Activated T-cell treated with anti-CD3 and anti-CD28 coated beads, Interleukin-2, amount 50 U/mL, for 72 hours (primary cell): ENCODE measurements at regions not wholly inside any gene's neighbourhood (a gene's known extent, or its start where the extent isn't known, plus 50 kb on each side); places are given as distances from the start of the nearest gene placed in this dataset.
"Not testable (repeated sequence)": the region's sequence is repeated elsewhere in the genome, so short reads cannot be mapped to it uniquely, and the experiment has no call there.

ENCODE experiments used
- ATAC-seq, 2 donors: fragments of 150-1000 bp; cut with Tn5 transposase; replicated peaks in 1 of 2; 2 replicates each; pipeline ENCODE4 v1.10.0; 2021; ENCODE audit warnings: moderate library complexity in 2 of 2, mild to moderate bottlenecking in 1 of 2
- DNase-seq, 2 donors: peaks; one replicate each; pipeline ENCODE4 v3.0.0; 2021 to 2022; ENCODE audit warnings: mixed read lengths in 1 of 2
- H3K27ac Mint-ChIP-seq: one replicate; pipeline ENCODE4 v1.8.0; 2022; ENCODE audit warnings: mild to moderate bottlenecking, moderate library complexity, mixed read lengths
- H3K27me3 Mint-ChIP-seq: one replicate; pipeline ENCODE4 v1.8.0; 2022; ENCODE audit warnings: low read depth, mixed read lengths
- H3K36me3 Mint-ChIP-seq, 2 donors: one replicate each; pipeline ENCODE4 v1.8.0; 2022; ENCODE audit warnings: mixed read lengths in 2 of 2, mild to moderate bottlenecking in 1 of 2; ENCODE audit not compliant: insufficient read depth in 2 of 2
- H3K4me1 Mint-ChIP-seq: one replicate; pipeline ENCODE4 v1.8.0; 2022; ENCODE audit warnings: low read depth, mixed read lengths
- H3K4me3 Mint-ChIP-seq, 2 donors: one replicate each; pipeline ENCODE4 v1.8.0; 2022; ENCODE audit warnings: mild to moderate bottlenecking in 2 of 2, mixed read lengths in 2 of 2, moderate library complexity in 2 of 2
- H3K9me3 Mint-ChIP-seq, 2 donors: one replicate each; pipeline ENCODE4 v1.8.0; 2022; ENCODE audit warnings: mixed read lengths in 2 of 2

DNA sequence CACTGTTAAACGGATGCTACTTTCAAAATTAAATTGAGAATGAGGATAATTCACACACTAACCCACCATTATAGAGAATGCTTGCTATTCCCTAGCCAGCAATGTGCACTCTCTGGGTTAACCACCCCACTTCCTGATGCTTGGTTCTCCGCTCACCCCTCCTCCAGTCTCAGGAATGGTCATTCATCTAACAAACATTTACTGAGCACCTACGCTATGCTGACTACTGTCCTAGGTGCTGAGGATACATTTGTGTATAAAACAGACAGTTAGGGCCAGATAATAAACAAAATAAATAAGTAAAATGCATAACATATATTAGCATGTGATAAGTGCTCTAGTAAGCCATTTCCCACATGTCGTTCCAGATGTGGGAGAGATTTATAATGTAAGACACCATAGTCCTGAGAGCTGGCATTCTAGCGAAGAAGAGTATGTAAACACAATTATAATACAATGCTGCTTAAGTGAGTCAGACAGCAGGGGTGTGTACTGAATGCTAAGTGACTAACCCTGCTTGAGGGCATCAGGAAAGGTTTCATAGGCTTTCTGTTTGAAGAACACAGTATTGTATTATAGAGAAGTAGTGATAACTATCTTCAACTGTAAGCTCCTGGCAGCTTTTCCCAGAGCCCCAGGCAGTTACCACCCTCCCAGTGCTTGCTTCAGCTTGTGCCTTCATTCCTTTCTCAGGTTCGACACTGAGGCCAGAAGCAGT lies 126.7 kb upstream of the CACHD1 start:
- Mint-ChIP-seq H3K36me3 (no peaks in the 10 kb centered on the region), H3K4me1 (no peaks in the 10 kb centered on the region), H3K9me3 (peaks cover 0 to 2% of the 10 kb centered on the region in 2 donors), H3K27me3 (peaks cover 7% of the 10 kb centered on the region), H3K4me3 (no peak overlapping the region), H3K27ac (no peak overlapping the region)
- ATAC-seq (no peak), DNase-seq (no peak)

GRCh38 chr1:64343823-64344190 lies 126.1 kb upstream of the CACHD1 start:
- Mint-ChIP-seq H3K27me3 (peaks cover 7% of the 10 kb centered on the region), H3K27ac (no peak overlapping the region), H3K36me3 (no peaks in the 10 kb centered on the region), H3K4me1 (no peaks in the 10 kb centered on the region), H3K9me3 (peaks cover 0 to 2% of the 10 kb centered on the region in 2 donors), H3K4me3 (no peak overlapping the region)
- ATAC-seq, result no peak
- DNase-seq, result no peak

DNA sequence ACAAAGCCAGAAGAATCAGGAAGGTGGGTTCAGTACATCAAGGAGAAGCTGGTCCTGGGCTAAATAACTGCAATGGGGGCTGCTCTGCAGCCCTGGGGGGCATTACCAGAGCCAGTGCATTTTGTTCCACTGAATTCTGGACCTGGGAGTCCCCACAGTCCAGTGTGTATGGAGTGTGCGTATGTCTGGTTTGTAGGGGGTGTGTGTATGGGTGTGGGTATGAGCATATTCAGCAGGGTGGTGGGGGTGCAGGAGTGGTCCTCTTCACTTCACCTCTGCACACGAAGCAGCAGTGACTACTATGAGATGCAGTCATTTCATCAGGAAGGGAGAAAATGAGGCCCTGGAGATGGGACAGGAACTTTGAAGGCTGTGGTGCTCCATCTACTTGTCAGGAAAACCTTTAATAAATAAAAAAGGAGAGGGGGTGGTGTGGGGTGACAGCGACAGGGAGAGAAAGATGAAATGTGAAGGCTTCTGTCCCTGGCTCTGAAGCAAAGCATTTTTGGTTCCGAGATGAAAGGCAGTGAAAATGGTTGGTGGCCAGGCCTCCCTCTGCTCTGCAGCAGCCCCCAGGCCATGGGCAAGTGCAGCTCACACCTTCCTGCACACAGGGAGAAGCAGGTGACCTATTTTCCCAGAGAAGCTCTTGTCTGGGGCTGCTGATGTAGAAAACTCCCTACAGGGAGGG lies 121.5 kb upstream of the CACHD1 start:
- H3K4me3 Mint-ChIP-seq, result no peak overlapping the region
- H3K36me3 Mint-ChIP-seq, result no peaks in the 10 kb centered on the region
- no peaks in the 10 kb centered on the region for H3K27me3 Mint-ChIP-seq
- no peaks in the 10 kb centered on the region for H3K4me1 Mint-ChIP-seq
- no peak overlapping the region for H3K27ac Mint-ChIP-seq
- DNase-seq (no peak), ATAC-seq (no peak)
- H3K9me3 Mint-ChIP-seq, result no peaks in the 10 kb centered on the region

GRCh38 chr1:64348961-64349648 lies 120.8 kb upstream of the CACHD1 start:
- Mint-ChIP-seq H3K27ac (no peak overlapping the region), H3K4me3 (no peak overlapping the region), H3K36me3 (no peaks in the 10 kb centered on the region), H3K27me3 (peaks cover 3% of the 10 kb centered on the region), H3K4me1 (no peaks in the 10 kb centered on the region), H3K9me3 (no peaks in the 10 kb centered on the region)
- DNase-seq, result no peak
- ATAC-seq, result no peak

DNA sequence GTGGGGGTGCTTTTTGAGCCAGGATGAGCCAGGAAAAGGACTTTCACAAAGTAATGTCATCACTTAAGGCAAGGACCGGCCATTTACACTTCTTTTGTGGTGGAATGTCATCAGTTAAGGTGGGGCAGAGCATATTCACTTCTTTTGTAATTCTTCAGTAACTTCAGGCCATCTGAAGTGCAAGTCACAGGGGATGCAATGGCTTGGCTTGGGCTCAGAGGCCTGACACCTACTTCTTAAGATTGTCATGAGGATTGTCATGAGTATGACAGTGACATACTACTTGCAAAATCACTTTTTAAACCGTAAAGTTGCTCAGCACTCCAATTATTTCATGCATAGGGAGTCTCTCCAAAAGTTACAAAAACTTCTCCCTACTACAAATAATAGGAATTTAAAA lies 114.4 kb upstream of the CACHD1 start:
- not testable (repeated sequence) for H3K4me3 Mint-ChIP-seq, H3K27ac Mint-ChIP-seq, ATAC-seq, DNase-seq, H3K9me3 Mint-ChIP-seq, H3K4me1 Mint-ChIP-seq, H3K36me3 Mint-ChIP-seq
- H3K27me3 Mint-ChIP-seq, result peaks cover 18% of the 10 kb centered on the region

- Mint-ChIP-seq H3K36me3 (no peaks in the 10 kb centered on the region), H3K4me1 (no peaks in the 10 kb centered on the region), H3K9me3 (no peaks in the 10 kb centered on the region), H3K4me3 (no peak overlapping the region), H3K27ac (no peak overlapping the region), H3K27me3 (peaks cover 18% of the 10 kb centered on the region)
- no peak for ATAC-seq
- DNase-seq, result no peak
These were observed 113.2 kb upstream of the CACHD1 start for GRCh38 chr1:64356636-64357256.

GRCh38 chr1:64357422-64357821 lies 112.5 kb upstream of the CACHD1 start:
- peaks cover 18% of the 10 kb centered on the region for H3K27me3 Mint-ChIP-seq
- no peaks in the 10 kb centered on the region for H3K36me3 Mint-ChIP-seq
- no peak overlapping the region for H3K27ac Mint-ChIP-seq
- no peak overlapping the region for H3K4me3 Mint-ChIP-seq
- ATAC-seq, result no peak
- no peaks in the 10 kb centered on the region for H3K9me3 Mint-ChIP-seq
- DNase-seq, result no peak
- no peaks in the 10 kb centered on the region for H3K4me1 Mint-ChIP-seq

DNA sequence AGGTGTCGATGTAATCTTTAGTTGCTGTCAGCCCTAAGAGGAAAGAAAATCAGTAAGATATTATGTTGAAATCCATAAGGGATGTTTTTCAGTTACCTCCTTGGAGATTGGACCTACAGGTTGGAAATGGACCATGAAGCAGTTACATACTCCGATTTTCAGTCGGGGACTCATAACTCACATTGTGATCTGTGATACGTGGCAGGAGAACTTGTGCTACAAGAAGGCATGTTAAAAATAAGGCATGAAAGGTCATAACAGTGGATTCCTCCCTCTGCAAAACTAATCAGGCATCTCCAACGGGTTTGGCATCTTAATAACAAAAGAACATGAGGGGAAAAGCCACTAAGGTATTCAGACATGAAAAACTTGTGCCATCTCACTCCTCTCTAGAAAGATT lies 111.2 kb upstream of the CACHD1 start:
- ATAC-seq, result no peak
- H3K36me3 Mint-ChIP-seq, result no peaks in the 10 kb centered on the region
- no peak overlapping the region for H3K27ac Mint-ChIP-seq
- H3K27me3 Mint-ChIP-seq, result peaks cover 18% of the 10 kb centered on the region
- no peaks in the 10 kb centered on the region for H3K4me1 Mint-ChIP-seq
- H3K9me3 Mint-ChIP-seq, result no peaks in the 10 kb centered on the region
- no peak overlapping the region for H3K4me3 Mint-ChIP-seq
- DNase-seq, result no peak

- H3K27ac Mint-ChIP-seq, result no peak overlapping the region
- no peak for ATAC-seq
- DNase-seq, result no peak
- H3K27me3 Mint-ChIP-seq, result peaks cover 4% of the 10 kb centered on the region
- no peak overlapping the region for H3K4me3 Mint-ChIP-seq
- peaks cover 8% of the 10 kb centered on the region for H3K4me1 Mint-ChIP-seq
- no peaks in the 10 kb centered on the region for H3K36me3 Mint-ChIP-seq
- H3K9me3 Mint-ChIP-seq, result no peaks in the 10 kb centered on the region
These were observed 108.0 kb upstream of the CACHD1 start for GRCh38 chr1:64361974-64362373.

GRCh38 chr1:64363111-64363510 lies 106.8 kb upstream of the CACHD1 start:
- Mint-ChIP-seq H3K4me1 (peaks cover 10% of the 10 kb centered on the region), H3K9me3 (no peaks in the 10 kb centered on the region), H3K36me3 (no peaks in the 10 kb centered on the region), H3K27ac (no peak overlapping the region), H3K27me3 (peaks cover 4% of the 10 kb centered on the region), H3K4me3 (no peak overlapping the region)
- no peak for ATAC-seq
- no peak for DNase-seq

- Mint-ChIP-seq H3K9me3 (no peaks in the 10 kb centered on the region), H3K27ac (no peak overlapping the region), H3K4me3 (no peak overlapping the region), H3K36me3 (no peaks in the 10 kb centered on the region), H3K4me1 (peaks cover 10% of the 10 kb centered on the region), H3K27me3 (peaks cover 4% of the 10 kb centered on the region)
- ATAC-seq (no peak), DNase-seq (no peak)
These were observed 106.3 kb upstream of the CACHD1 start for GRCh38 chr1:64363616-64364015.

GRCh38 chr1:64366821-64367220 lies 103.1 kb upstream of the CACHD1 start:
- peak in 1 of 2 donors; percentile 9 for DNase-seq
- H3K36me3 Mint-ChIP-seq, result no peaks in the 10 kb centered on the region
- H3K27me3 Mint-ChIP-seq, result no peaks in the 10 kb centered on the region
- peak; percentile 74 to 83 for ATAC-seq
- peaks cover 10% of the 10 kb centered on the region for H3K4me1 Mint-ChIP-seq
- no peak overlapping the region for H3K4me3 Mint-ChIP-seq
- no peak overlapping the region for H3K27ac Mint-ChIP-seq
- no peaks in the 10 kb centered on the region for H3K9me3 Mint-ChIP-seq

- no peaks in the 10 kb centered on the region for H3K36me3 Mint-ChIP-seq
- H3K9me3 Mint-ChIP-seq, result no peaks in the 10 kb centered on the region
- peaks cover 10% of the 10 kb centered on the region for H3K4me1 Mint-ChIP-seq
- H3K4me3 Mint-ChIP-seq, result no peak overlapping the region
- no peaks in the 10 kb centered on the region for H3K27me3 Mint-ChIP-seq
- no peak for DNase-seq
- no peak for ATAC-seq
- H3K27ac Mint-ChIP-seq, result no peak overlapping the region
These were observed 101.6 kb upstream of the CACHD1 start for GRCh38 chr1:64368344-64368743.
